ENCODE measurements at regions not wholly inside any gene's neighbourhood (a gene's known extent, or its start where the extent isn't known, plus 50 kb on each side); places are given as distances from the start of the nearest gene placed in this dataset.

- TF ChIP-seq, protein P1, sequence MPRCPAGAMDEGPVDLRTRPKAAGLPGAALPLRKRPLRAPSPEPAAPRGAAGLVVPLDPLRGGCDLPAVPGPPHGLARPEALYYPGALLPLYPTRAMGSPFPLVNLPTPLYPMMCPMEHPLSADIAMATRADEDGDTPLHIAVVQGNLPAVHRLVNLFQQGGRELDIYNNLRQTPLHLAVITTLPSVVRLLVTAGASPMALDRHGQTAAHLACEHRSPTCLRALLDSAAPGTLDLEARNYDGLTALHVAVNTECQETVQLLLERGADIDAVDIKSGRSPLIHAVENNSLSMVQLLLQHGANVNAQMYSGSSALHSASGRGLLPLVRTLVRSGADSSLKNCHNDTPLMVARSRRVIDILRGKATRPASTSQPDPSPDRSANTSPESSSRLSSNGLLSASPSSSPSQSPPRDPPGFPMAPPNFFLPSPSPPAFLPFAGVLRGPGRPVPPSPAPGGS (IDR thresholded peaks at IDR 0.05; ENCODE audit: borderline replicate concordance, insufficient read depth, low read depth, low read length, poor library complexity, severe bottlenecking) = no peak
- no peak for TF ChIP-seq ZNF622 (IDR thresholded peaks at IDR 0.05)
- TF ChIP-seq BACH1 (IDR thresholded peaks at IDR 0.05; ENCODE audit: borderline replicate concordance) = no peak
- no peak for TF ChIP-seq RELA (IDR thresholded peaks at IDR 0.05; ENCODE audit: borderline replicate concordance, partially characterized antibody)
- TF ChIP-seq, protein P2, sequence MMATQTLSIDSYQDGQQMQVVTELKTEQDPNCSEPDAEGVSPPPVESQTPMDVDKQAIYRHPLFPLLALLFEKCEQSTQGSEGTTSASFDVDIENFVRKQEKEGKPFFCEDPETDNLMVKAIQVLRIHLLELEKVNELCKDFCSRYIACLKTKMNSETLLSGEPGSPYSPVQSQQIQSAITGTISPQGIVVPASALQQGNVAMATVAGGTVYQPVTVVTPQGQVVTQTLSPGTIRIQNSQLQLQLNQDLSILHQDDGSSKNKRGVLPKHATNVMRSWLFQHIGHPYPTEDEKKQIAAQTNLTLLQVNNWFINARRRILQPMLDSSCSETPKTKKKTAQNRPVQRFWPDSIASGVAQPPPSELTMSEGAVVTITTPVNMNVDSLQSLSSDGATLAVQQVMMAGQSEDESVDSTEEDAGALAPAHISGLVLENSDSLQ (IDR thresholded peaks at IDR 0.05) = no peak
- no peak for TF ChIP-seq NR2C2 (IDR thresholded peaks at IDR 0.05; ENCODE audit: borderline replicate concordance, control insufficient read depth, insufficient read length, low read depth)
- no peak for TF ChIP-seq RFX5 (IDR thresholded peaks at IDR 0.05; ENCODE audit: low read depth, low read length)
- no peak for TF ChIP-seq HDGF (IDR thresholded peaks at IDR 0.05)
- TF ChIP-seq RUNX3 (IDR thresholded peaks at IDR 0.05; ENCODE audit: low read length) = no peak
These were observed 1889.1 kb upstream of the AGA start (continued) for GRCh38 chr4:179331362-179331761.

DNA sequence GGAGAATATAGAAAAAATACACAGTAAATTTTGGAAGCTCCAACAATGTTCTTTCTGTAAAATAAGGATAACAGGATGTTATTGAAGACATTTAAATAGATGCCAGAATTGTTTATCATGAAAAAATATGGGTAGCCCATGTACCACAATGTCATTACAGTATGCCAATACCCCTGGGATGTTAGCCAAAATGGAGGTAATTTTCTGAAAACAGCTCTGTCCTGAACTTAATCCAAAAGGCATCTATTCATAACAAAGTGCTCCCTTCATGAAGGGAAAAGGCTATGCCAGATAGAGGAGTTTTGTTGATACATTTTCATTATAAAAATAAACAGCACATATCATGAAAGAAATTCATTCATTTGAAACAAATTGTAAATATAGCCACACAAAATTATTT is 1902.6 kb upstream of the AGA start:
- TF ChIP-seq, protein P3, sequence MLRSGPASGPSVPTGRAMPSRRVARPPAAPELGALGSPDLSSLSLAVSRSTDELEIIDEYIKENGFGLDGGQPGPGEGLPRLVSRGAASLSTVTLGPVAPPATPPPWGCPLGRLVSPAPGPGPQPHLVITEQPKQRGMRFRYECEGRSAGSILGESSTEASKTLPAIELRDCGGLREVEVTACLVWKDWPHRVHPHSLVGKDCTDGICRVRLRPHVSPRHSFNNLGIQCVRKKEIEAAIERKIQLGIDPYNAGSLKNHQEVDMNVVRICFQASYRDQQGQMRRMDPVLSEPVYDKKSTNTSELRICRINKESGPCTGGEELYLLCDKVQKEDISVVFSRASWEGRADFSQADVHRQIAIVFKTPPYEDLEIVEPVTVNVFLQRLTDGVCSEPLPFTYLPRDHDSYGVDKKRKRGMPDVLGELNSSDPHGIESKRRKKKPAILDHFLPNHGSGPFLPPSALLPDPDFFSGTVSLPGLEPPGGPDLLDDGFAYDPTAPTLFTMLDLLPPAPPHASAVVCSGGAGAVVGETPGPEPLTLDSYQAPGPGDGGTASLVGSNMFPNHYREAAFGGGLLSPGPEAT (IDR thresholded peaks at IDR 0.05; ENCODE audit: low read depth) = no peak
- TF ChIP-seq SPI1 (IDR thresholded peaks at IDR 0.05; ENCODE audit: borderline replicate concordance, insufficient read depth, low read depth, low read length) = no peak
- no peaks in the 10 kb centered on the region for H3K79me2 ChIP-seq (ENCODE audit: control insufficient read depth, insufficient read depth, low read length)
- no TSS peak for BruUV-seq (replicated peaks)
- intact Hi-C loops (cut with micrococcal nuclease; ENCODE audit: unreplicated experiment) (no loop called here), in situ Hi-C loops (cut with MboI) (no loop called here)
- no peak overlapping the region for H3K9ac ChIP-seq (ENCODE audit: control insufficient read depth, insufficient read depth, low read length)
- H3K9me3 ChIP-seq (replicated peaks; ENCODE audit: control insufficient read depth, insufficient read depth, low read length) = no peaks in the 10 kb centered on the region
- no peak for ATAC-seq
- no peak for FAIRE-seq
- H3K36me3 ChIP-seq (ENCODE audit: control insufficient read depth in 2 of 2, insufficient read depth in 2 of 2, low read length in 1 of 2) = no peaks in the 10 kb centered on the region
- H3K4me1 ChIP-seq (ENCODE audit: control insufficient read depth, insufficient read depth, low read length) = no peaks in the 10 kb centered on the region
- ChIA-PET RAD21 (ENCODE audit: unreplicated experiment) (no interaction called here), SMC1A (ENCODE audit: uncharacterized antibody, unreplicated experiment) (no interaction called here), CTCF (interaction anchor here (1.3 kb wide), 1 partner anchor 12 kb away, joined by 3 read pairs; no protein-coding TSS in a partner anchor), POLR2A (no interaction called here)
- no peaks in the 10 kb centered on the region for H4K20me1 ChIP-seq (ENCODE audit: control insufficient read depth, insufficient read depth)
- no peak overlapping the region for H3K4me3 ChIP-seq
- H3K4me2 ChIP-seq (ENCODE audit: control insufficient read depth, insufficient read depth) = no peak overlapping the region
- H2AFZ ChIP-seq (ENCODE audit: control insufficient read depth, low read depth, low read length) = no peak overlapping the region
- no peak for DNase-seq (ENCODE audit: low read depth, low spot score)
- no peak overlapping the region for H3K27ac ChIP-seq (ENCODE audit: control insufficient read depth, insufficient read depth)
- H3K27me3 ChIP-seq (replicated peaks in 1 of 2; ENCODE audit: control insufficient read depth in 2 of 2, insufficient read depth in 2 of 2, low read length in 1 of 2) = no peaks in the 10 kb centered on the region

Data from GM12878 (cell line).